Neural progenitor cell (in vitro differentiated cells): ENCODE measurements at regions not wholly inside any gene's neighbourhood (a gene's known extent, or its start where the extent isn't known, plus 50 kb on each side); places are given as distances from the start of the nearest gene placed in this dataset.

Experiments used
- DNase-seq: peaks from one replicate; pipeline ENCODE4 v3.0.0-alpha.2; 2016; ENCODE audit warnings: low spot score
- H2AFZ ChIP-seq: fragments of 200-600 bp; sonication (generic); replicated peaks from 2 replicates; pipeline ENCODE4 v1.6.1; 2016; ENCODE audit warnings: antibody characterized with exemption
- H3F3A ChIP-seq: fragments of 200-600 bp; sonication (generic); 2 replicates; pipeline ENCODE4 v1.6.1; 2016; ENCODE audit warnings: antibody characterized with exemption, low read depth
- H3K27ac ChIP-seq: fragments of 200-600 bp; sonication (generic); 2 replicates; pipeline ENCODE4 v1.5.1; 2016; ENCODE audit warnings: mild to moderate bottlenecking
- H3K27me3 ChIP-seq: fragments of 200-600 bp; sonication (generic); 2 replicates; pipeline ENCODE4 v1.6.1; 2016; ENCODE audit warnings: mild to moderate bottlenecking, moderate library complexity
- H3K36me3 ChIP-seq: fragments of 200-600 bp; sonication (generic); 2 replicates; pipeline ENCODE4 v1.5.1; 2016
- H3K4me1 ChIP-seq: fragments of 200-600 bp; sonication (generic); 2 replicates; pipeline ENCODE4 v1.6.1; 2016; ENCODE audit warnings: mixed run types
- H3K4me2 ChIP-seq: fragments of 200-600 bp; sonication (generic); 2 replicates; pipeline ENCODE4 v1.6.1; 2016
- H3K4me3 ChIP-seq: fragments of 200-600 bp; sonication (generic); 2 replicates; pipeline ENCODE4 v1.5.1; 2016
- H3K79me2 ChIP-seq: fragments of 200-600 bp; sonication (generic); 2 replicates; pipeline ENCODE4 v1.6.1; 2016; ENCODE audit warnings: low read depth
- H3K9ac ChIP-seq: fragments of 200-600 bp; sonication (generic); 2 replicates; pipeline ENCODE4 v1.6.1; 2016
- H3K9me3 ChIP-seq: fragments of 200-600 bp; sonication (generic); 2 replicates; pipeline ENCODE4 v1.5.1; 2016; ENCODE audit warnings: low read depth
- H4K20me1 ChIP-seq: fragments of 200-600 bp; sonication (generic); 2 replicates; pipeline ENCODE4 v1.6.1; 2016; ENCODE audit warnings: low read depth
- H3K27ac Mint-ChIP-seq: 3 replicates; pipeline ENCODE4 v1.8.0; 2021; ENCODE audit warnings: mixed read lengths
- H3K27me3 Mint-ChIP-seq: 2 replicates; pipeline ENCODE4 v1.8.0; 2022; ENCODE audit warnings: low read depth, mild to moderate bottlenecking, inconsistent platforms, moderate library complexity, mixed read lengths; ENCODE audit not compliant: insufficient read depth
- H3K36me3 Mint-ChIP-seq: 3 replicates; pipeline ENCODE4 v1.8.0; 2021; ENCODE audit warnings: mixed read lengths
- H3K4me1 Mint-ChIP-seq: 3 replicates; pipeline ENCODE4 v1.8.0; 2021; ENCODE audit warnings: mixed read lengths
- H3K4me3 Mint-ChIP-seq: 3 replicates; pipeline ENCODE4 v1.8.0; 2021; ENCODE audit warnings: mild to moderate bottlenecking, moderate library complexity, mixed read lengths
- H3K9me3 Mint-ChIP-seq: 3 replicates; pipeline ENCODE4 v1.8.0; 2020; ENCODE audit warnings: mixed read lengths
- EZH2 ChIP-seq: fragments of 200-600 bp; sonication (generic); IDR thresholded peaks from 2 replicates; pipeline ENCODE4 v1.6.1; 2017; ENCODE audit warnings: antibody characterized with exemption, mild to moderate bottlenecking, moderate library complexity
- EZH2phosphoT487 ChIP-seq: fragments of 200-600 bp; sonication (generic); IDR thresholded peaks from 2 replicates; pipeline ENCODE4 v1.6.1; 2017; ENCODE audit warnings: antibody characterized with exemption
- TF ChIP-seq, protein P1 (sequence below): fragments of 200-600 bp; sonication (generic); IDR thresholded peaks from 2 replicates; pipeline ENCODE4 v1.5.1; 2017; ENCODE audit warnings: antibody characterized with exemption, mild to moderate bottlenecking

DNA sequence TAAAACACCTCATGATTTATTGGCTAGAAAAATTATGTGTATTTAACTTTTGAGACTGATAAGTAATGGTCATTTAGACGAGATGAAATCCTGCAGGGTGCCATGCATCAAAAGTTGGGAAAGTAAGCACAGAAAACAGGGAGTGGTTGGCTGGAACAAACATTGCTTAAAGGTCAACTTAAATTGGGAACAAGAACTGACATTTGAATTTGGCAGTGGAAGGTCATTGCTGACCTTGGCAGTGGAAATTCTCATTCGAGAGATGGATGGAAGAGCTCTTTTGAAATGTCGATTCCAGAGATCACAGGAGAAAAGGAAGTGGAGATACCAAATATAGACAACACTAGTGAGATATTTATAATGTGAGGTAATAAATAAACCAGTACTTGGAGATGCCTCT, 572.8 kb downstream of the TRAM1L1 start:
- Histone ChIP-seq H3K4me2 (no peak overlapping the region), H3K4me3 (no peak overlapping the region), H4K20me1 (no peaks in the 10 kb centered on the region), H3K36me3 (no peaks in the 10 kb centered on the region), H3K27ac (no peak overlapping the region), H3K27me3 (no peaks in the 10 kb centered on the region), H3K9ac (no peak overlapping the region), H3K9me3 (no peaks in the 10 kb centered on the region), H2AFZ (no peak overlapping the region), H3F3A (no peaks in the 10 kb centered on the region), H3K79me2 (no peaks in the 10 kb centered on the region), H3K4me1 (no peaks in the 10 kb centered on the region)
- H3K27me3 Mint-ChIP-seq = peaks cover 2% of the 10 kb centered on the region
- no peaks in the 10 kb centered on the region for H3K4me1 Mint-ChIP-seq
- no peaks in the 10 kb centered on the region for H3K36me3 Mint-ChIP-seq
- no peak overlapping the region for H3K27ac Mint-ChIP-seq
- no peak for DNase-seq
- peaks cover 4% of the 10 kb centered on the region for H3K9me3 Mint-ChIP-seq
- TF ChIP-seq EZH2 (no peak), EZH2phosphoT487 (no peak)
- TF ChIP-seq, protein P1, sequence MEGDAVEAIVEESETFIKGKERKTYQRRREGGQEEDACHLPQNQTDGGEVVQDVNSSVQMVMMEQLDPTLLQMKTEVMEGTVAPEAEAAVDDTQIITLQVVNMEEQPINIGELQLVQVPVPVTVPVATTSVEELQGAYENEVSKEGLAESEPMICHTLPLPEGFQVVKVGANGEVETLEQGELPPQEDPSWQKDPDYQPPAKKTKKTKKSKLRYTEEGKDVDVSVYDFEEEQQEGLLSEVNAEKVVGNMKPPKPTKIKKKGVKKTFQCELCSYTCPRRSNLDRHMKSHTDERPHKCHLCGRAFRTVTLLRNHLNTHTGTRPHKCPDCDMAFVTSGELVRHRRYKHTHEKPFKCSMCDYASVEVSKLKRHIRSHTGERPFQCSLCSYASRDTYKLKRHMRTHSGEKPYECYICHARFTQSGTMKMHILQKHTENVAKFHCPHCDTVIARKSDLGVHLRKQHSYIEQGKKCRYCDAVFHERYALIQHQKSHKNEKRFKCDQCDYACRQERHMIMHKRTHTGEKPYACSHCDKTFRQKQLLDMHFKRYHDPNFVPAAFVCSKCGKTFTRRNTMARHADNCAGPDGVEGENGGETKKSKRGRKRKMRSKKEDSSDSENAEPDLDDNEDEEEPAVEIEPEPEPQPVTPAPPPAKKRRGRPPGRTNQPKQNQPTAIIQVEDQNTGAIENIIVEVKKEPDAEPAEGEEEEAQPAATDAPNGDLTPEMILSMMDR = no peak
- H3K4me3 Mint-ChIP-seq = no peak overlapping the region

DNA sequence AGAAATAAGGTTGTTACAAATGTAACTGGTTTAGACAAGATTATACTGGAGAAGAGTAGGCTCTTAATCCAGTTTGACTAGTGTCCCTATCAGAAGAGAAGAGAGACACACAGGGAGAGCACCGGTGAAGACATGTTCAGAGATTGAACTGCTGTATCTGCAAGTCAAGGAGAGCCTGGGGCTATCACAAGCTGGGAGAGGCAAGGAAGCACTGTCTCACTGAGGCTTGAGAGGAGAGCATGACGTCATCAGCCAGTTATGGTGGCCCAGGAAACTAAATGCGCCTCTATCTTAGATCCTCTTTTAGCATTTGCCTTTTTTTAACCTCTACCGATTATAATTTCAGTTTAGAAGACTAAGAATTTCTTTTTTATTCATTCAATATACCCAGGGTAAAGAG, 583.4 kb downstream of the TRAM1L1 start:
- Histone ChIP-seq H3K27me3 (no peaks in the 10 kb centered on the region), H3K4me2 (no peak overlapping the region), H3K79me2 (no peaks in the 10 kb centered on the region), H3K9ac (no peak overlapping the region), H3K27ac (no peak overlapping the region), H3K9me3 (no peaks in the 10 kb centered on the region), H3K4me3 (no peak overlapping the region), H4K20me1 (no peaks in the 10 kb centered on the region), H3K36me3 (no peaks in the 10 kb centered on the region), H3F3A (no peaks in the 10 kb centered on the region), H3K4me1 (no peaks in the 10 kb centered on the region), H2AFZ (no peak overlapping the region)
- H3K4me3 Mint-ChIP-seq = no peak overlapping the region
- DNase-seq = no peak
- no peaks in the 10 kb centered on the region for H3K9me3 Mint-ChIP-seq
- H3K4me1 Mint-ChIP-seq = no peaks in the 10 kb centered on the region
- no peaks in the 10 kb centered on the region for H3K36me3 Mint-ChIP-seq
- H3K27me3 Mint-ChIP-seq = no peaks in the 10 kb centered on the region
- no peak overlapping the region for H3K27ac Mint-ChIP-seq
- no peak for TF ChIP-seq EZH2phosphoT487

DNA sequence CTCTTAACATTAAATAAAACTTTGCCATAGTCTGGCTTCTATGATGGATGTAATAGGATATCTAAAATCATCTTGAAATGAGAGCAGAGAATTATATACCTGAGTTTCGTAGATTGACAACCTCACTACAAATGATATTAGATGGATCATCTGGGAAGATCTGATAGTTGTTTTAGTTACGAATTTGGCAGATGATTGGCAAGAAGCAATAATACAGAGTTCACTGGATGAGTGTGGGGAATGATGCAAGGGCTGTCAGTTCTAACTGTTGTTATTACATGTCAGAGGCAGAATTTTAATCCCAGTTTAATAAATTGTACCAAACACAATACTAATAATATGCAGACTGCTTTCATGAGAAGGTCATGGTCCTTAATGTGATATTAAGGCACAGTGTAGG, 585.2 kb downstream of the TRAM1L1 start:
- no peaks in the 10 kb centered on the region for H3K4me1 ChIP-seq
- no peaks in the 10 kb centered on the region for H3K9me3 ChIP-seq
- TF ChIP-seq EZH2phosphoT487 (no peak), EZH2 (no peak)
- TF ChIP-seq, protein P1 = no peak
- no peaks in the 10 kb centered on the region for H3K36me3 ChIP-seq
- Mint-ChIP-seq H3K4me3 (no peak overlapping the region), H3K36me3 (no peaks in the 10 kb centered on the region), H3K27ac (no peak overlapping the region), H3K27me3 (no peaks in the 10 kb centered on the region), H3K9me3 (no peaks in the 10 kb centered on the region), H3K4me1 (no peaks in the 10 kb centered on the region)
- no peaks in the 10 kb centered on the region for H3K27me3 ChIP-seq
- no peak overlapping the region for H3K9ac ChIP-seq
- no peak overlapping the region for H3K4me2 ChIP-seq
- no peaks in the 10 kb centered on the region for H3K79me2 ChIP-seq
- no peaks in the 10 kb centered on the region for H3F3A ChIP-seq
- no peak for DNase-seq
- H2AFZ ChIP-seq = no peak overlapping the region
- H3K27ac ChIP-seq = no peak overlapping the region
- no peak overlapping the region for H3K4me3 ChIP-seq
- no peaks in the 10 kb centered on the region for H4K20me1 ChIP-seq

DNA sequence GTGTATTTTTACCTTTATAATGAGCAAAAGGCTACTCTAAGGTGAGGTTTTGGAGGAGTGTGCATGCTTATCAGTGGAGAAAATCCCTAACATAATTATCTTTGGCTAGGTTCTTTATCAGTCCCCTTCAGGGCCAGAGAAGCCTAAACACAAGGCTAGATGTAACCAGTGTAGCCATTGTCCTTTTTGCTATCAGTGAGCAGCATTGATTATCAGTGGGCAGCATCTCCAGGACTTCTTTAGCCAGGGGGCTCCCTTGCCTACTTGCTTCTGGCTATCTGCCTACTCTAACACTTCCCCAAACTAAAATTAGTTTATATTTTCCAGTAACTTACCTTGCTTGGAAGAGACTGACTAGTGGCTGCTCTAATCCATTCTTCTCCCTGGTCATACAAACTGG, 595.6 kb downstream of the TRAM1L1 start:
- H3K4me3 ChIP-seq = no peak overlapping the region
- no peak overlapping the region for H3K27ac ChIP-seq
- no peaks in the 10 kb centered on the region for H3K36me3 ChIP-seq
- TF ChIP-seq EZH2 (no peak), EZH2phosphoT487 (no peak)
- TF ChIP-seq, protein P1 = no peak
- H3K27me3 Mint-ChIP-seq = no peaks in the 10 kb centered on the region
- H3K9me3 ChIP-seq = no peaks in the 10 kb centered on the region
- no peaks in the 10 kb centered on the region for H3K27me3 ChIP-seq
- no peak overlapping the region for H3K4me2 ChIP-seq
- H3K4me1 Mint-ChIP-seq = no peaks in the 10 kb centered on the region
- H3K9ac ChIP-seq = no peak overlapping the region
- H4K20me1 ChIP-seq = no peaks in the 10 kb centered on the region
- no peaks in the 10 kb centered on the region for H3F3A ChIP-seq
- H3K27ac Mint-ChIP-seq = no peak overlapping the region
- no peaks in the 10 kb centered on the region for H3K79me2 ChIP-seq
- no peaks in the 10 kb centered on the region for H3K36me3 Mint-ChIP-seq
- no peak for DNase-seq
- no peak overlapping the region for H3K4me3 Mint-ChIP-seq
- H3K9me3 Mint-ChIP-seq = no peaks in the 10 kb centered on the region
- H3K4me1 ChIP-seq = no peaks in the 10 kb centered on the region
- H2AFZ ChIP-seq = no peak overlapping the region
